HG03442 (cell line): ENCODE measurements at regions not wholly inside any gene's neighbourhood (a gene's known extent, or its start where the extent isn't known, plus 50 kb on each side); places are given as distances from the start of the nearest gene placed in this dataset.

Source experiments
- ATAC-seq: cut with Tn5 transposase; IDR thresholded peaks from one replicate; pipeline ENCODE4 v1.9.1; 2021; ENCODE audit warnings: mild to moderate bottlenecking, moderate library complexity; ENCODE audit not compliant: unreplicated experiment

GRCh38 chrX:94041881-94042280, 367.9 kb downstream of the FAM133A start:
- ATAC-seq: no peak

GRCh38 chrX:94045724-94046123, 371.7 kb downstream of the FAM133A start:
- no peak for ATAC-seq

- ATAC-seq: no peak
Observed at GRCh38 chrX:94051926-94052325, 377.9 kb downstream of the FAM133A start.

GRCh38 chrX:94053575-94053974, 379.6 kb downstream of the FAM133A start:
- ATAC-seq: no peak

GRCh38 chrX:94057385-94057784, 383.4 kb downstream of the FAM133A start:
- ATAC-seq: no peak

- ATAC-seq: no peak
Observed at GRCh38 chrX:94058728-94059382, 384.8 kb downstream of the FAM133A start.

GRCh38 chrX:94065091-94065490, 391.1 kb downstream of the FAM133A start:
- ATAC-seq: no peak

- no peak for ATAC-seq
Observed at GRCh38 chrX:94089149-94089548, 415.1 kb downstream of the FAM133A start.

- no peak for ATAC-seq
Observed at GRCh38 chrX:94097868-94098267, 423.9 kb downstream of the FAM133A start.

GRCh38 chrX:94107981-94108380, 434.0 kb downstream of the FAM133A start:
- ATAC-seq: no peak

- ATAC-seq: no peak
Observed at GRCh38 chrX:94114362-94114761, 440.4 kb downstream of the FAM133A start.

GRCh38 chrX:94121799-94122198, 447.8 kb downstream of the FAM133A start:
- no peak for ATAC-seq

GRCh38 chrX:94123062-94123461, 449.1 kb downstream of the FAM133A start:
- no peak for ATAC-seq

GRCh38 chrX:94162971-94163370, 489.0 kb downstream of the FAM133A start:
- ATAC-seq: no peak

- no peak for ATAC-seq
Observed at GRCh38 chrX:94178145-94178788, 504.3 kb downstream of the FAM133A start.

- ATAC-seq: no peak
Observed at GRCh38 chrX:94204524-94204923, 530.5 kb downstream of the FAM133A start.

GRCh38 chrX:94216738-94217137, 542.7 kb downstream of the FAM133A start:
- ATAC-seq: no peak

GRCh38 chrX:94252211-94252610, 578.2 kb downstream of the FAM133A start:
- ATAC-seq: no peak

- no peak for ATAC-seq
Observed at GRCh38 chrX:94256396-94256795, 582.4 kb downstream of the FAM133A start.

- ATAC-seq: no peak
Observed at GRCh38 chrX:94265323-94265722, 591.3 kb downstream of the FAM133A start.

- ATAC-seq: no peak
Observed at GRCh38 chrX:94288325-94288724, 614.3 kb downstream of the FAM133A start.

- no peak for ATAC-seq
Observed at GRCh38 chrX:94288972-94289371, 615.0 kb downstream of the FAM133A start.

GRCh38 chrX:94302446-94302845, 628.4 kb downstream of the FAM133A start:
- no peak for ATAC-seq
